HG03460 (cell line): ENCODE measurements at regions not wholly inside any gene's neighbourhood (a gene's known extent, or its start where the extent isn't known, plus 50 kb on each side); places are given as distances from the start of the nearest gene placed in this dataset.

ENCODE experiments used
- ATAC-seq: cut with Tn5 transposase; IDR thresholded peaks from one replicate; pipeline ENCODE4 v1.9.1; 2021; ENCODE audit not compliant: unreplicated experiment

DNA sequence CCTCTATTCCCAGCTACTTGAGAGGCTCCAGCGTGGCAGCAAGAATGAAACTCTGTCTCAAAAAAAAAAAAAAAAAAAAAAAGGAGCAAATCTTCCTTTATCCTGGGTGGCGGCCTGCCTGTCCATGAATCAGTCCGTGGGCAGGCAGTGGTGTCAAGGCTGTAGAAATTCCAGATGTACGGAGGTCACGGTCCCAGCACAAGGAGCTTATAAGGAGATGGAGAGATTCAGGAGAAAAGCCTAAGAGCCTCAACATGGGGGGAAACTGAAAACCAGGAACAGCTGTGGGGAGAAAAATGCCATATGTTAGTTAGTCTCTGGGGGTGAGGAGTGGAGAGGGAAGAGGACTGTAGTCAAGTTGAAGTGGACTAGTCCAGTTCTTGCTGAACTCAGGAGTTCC lies 130.5 kb upstream of the CRY1 start:
- no peak for ATAC-seq

DNA sequence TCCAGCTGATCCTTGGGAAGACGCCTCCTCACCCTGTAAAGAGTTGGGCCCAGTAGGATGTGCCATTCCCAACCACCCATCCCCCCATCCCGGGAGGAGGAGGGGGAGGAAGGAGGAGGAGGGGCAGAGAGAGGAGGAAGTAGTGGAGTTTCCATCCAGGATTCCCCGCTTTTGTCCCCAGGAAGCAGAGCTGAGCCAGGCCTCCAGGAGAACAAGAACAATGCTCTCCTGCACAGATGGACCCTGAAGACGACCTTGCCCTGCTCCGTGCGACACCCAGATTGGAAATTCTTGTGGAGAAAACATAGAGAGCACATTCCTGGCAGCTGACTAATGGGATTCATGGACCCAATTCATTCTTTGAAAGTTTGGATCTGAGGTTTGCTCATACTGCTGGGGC lies 132.3 kb upstream of the CRY1 start:
- no peak for ATAC-seq

DNA sequence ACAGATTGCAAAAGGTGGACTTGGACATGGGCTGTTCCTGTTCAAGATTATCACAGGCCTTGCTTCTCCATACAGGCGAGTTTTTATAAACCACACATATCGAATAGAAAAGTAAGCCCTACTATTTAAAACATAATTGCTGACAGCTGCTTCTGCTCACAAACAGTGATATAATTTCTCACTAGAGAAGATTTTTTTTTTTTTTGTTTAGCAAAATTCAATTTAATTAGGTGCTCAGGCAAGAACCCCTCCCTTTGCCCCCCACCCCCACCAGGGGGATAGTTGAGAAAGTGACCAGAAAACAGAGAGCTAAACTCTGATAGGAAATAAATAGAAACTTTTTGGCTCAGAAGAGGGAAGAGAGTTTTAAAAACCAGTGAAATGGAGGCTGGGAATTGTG lies 132.8 kb upstream of the CRY1 start:
- no peak for ATAC-seq

DNA sequence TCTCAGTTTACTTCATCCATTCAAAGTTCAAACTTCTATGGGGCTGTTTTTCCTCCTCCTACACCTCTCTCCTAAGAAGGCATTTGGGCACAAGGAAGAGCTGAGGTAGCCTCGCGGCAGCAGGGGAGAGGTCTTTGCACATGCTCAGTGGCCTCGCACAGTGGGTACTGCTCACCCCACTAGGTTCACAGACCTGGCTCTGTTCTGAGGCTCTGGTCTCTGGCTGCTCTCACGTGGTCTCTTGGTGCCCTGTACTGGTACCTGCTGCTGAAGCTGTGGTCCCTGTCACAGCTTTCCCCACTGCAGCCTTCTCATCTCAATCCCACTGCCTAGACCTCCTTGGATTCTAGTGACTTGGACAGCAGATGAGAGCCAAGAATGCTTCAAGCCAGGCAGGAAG lies 134.7 kb upstream of the CRY1 start:
- no peak for ATAC-seq

DNA sequence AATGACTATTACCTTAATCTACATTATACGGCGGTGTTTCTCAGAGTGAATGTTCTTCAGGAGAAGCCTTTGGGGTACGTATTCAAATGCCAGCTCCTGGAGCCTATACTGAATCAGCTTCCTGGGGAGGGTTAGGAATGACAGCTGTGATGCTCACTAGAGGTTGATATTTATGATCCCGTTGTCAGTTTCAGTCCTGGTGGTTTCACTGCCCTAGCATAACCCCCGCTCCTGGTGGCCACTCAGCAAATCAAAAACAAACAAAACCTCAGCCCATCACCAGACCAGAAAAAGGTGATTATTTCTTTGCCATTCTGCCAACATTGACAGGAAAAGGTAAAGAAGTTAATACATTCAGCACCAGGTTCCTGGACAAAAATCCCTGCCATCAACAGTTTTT lies 136.5 kb upstream of the CRY1 start:
- ATAC-seq = no peak

DNA sequence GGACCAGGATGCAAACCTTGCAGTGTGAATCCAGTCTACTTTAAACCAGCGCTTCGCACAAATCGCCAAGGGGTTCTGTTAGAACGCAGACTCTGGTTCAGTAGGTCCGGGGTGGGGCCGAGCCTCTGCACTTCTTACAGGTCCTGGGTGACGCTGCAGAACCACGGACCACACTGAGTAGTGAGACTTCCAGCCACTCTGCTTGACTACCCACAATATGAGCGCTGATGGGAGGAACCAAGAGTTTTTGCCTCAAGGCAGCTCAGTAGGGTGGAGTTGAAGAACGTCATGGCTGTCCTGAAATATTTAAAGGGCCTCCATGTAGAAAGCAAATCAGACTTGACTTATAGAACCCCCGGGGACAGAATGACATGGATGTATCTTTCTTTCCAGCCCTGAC lies 138.0 kb upstream of the CRY1 start:
- ATAC-seq = no peak

DNA sequence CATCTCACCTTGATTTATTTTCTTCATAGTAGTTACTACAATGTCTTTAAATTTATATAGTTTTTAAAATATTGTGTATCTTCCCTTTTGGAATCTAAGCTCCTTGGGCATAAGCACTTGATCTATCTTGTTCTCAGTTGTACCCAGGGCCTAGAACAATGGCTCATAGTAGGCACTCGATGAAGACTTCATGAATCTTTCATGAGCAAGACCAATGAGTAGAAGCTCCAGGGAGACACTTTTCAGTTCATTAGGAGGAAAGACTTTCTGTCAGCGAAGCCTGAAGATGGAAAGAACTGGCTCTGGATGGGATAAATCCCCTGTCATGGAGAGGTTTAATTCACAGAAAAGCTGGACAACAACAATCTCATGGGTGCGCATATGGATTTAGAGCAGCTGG lies 140.2 kb upstream of the CRY1 start:
- ATAC-seq = no peak

DNA sequence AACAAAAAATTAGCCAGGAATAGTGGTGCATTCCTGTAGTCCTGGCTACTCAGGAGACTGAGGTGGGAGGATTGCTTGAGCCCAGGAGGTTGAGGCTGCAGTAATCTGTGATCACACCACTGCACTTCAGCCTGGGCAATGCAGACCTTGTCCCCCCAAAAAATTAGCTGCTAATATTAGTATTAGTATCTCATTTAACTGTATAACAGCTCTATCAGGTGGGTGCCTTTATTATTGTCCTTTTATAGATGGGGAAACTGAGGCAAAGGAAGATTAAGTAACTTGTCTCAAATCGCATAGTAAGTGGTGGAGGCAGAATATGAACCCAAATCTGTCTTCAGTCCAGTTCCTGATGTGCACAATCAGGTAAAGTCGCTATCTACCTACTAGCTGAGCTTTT lies 142.3 kb upstream of the CRY1 start:
- no peak for ATAC-seq

DNA sequence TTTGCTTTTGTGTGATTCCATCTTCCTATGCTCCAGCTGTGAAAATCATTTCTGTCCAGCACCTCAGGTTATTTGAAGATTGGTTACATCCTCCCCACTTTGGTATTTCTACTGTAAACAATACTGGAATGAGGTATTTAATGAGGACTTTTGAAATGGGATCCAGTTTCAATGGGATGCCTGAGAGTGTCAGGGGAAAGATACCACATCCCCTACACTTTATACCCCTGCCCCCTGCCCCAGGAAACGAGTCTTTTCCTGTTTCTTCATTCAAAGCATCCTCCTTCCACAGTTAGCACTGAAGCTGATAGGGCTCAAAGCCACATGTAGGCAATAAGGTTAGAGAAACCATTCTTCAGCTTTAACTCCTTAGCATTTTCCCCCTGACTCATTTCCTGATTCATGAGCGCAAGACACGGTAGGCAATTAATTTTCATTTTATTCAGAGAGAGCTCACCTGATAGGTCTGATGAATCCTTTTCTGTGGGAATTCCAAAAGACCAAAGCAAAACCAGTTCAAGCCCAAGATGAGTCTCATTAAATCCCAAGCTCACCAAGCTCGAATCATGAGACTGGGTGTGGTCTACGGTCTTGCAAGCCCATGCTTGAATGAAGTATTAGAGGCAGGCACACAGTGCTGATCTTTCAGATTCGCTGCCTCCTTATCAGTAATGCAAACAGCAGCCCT lies 143.6 kb upstream of the CRY1 start:
- no peak for ATAC-seq

DNA sequence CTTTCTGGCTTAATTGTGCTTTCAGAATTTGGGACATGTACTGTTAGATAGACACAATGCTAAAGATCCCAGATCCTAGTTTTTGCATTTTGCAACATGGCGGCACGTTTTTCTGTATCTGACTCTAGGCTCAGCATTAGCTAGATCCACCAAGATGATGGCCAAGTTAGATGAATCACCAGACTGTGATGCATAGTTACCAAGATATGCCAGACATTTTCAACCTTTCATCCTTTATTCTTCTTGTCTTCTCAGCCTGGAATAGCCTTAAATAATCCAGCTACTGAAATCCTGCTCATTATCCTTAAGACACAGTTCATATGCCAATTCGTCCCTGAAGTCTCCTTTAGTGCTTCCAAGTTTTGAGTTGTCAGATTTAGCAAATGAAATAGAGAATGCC lies 144.9 kb upstream of the CRY1 start:
- no peak for ATAC-seq

DNA sequence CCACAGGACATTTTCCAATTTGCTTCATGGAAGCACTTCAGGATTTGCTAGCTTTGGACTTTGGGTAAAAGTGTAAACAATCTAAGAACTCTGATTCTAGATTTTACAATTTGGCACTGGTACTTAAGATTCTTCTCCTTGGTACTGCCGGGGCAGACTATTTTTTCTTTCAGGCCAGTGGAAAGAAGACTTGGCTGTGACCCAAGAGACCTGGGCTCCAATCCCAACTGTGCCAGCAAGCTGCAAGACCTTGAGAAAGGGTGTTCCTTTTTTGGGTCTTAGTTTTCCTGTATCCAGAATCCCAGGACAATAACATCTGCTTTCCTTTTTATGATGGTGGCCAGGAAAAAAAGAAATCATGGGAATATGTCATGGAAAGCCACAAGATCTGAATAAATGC lies 148.1 kb upstream of the CRY1 start:
- ATAC-seq = no peak

DNA sequence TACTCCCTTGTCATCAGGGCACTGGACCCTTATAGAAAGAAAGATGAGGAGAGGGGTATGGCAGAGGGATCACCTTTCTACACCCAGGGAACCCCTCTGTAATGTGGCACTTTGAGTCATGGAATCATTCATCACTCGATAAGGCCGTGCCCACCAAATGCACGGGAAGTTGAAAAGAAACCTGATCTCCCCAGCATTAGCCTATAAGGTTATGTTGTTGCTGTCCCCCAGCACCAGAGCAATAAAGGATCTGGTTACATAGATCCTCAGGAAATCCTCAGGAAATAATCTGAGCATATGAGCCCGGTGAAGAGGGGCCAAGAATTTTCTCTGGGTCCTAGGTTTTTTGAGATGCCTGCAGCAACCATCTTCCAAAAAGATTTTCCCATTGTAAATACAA lies 148.8 kb upstream of the CRY1 start:
- ATAC-seq = no peak

DNA sequence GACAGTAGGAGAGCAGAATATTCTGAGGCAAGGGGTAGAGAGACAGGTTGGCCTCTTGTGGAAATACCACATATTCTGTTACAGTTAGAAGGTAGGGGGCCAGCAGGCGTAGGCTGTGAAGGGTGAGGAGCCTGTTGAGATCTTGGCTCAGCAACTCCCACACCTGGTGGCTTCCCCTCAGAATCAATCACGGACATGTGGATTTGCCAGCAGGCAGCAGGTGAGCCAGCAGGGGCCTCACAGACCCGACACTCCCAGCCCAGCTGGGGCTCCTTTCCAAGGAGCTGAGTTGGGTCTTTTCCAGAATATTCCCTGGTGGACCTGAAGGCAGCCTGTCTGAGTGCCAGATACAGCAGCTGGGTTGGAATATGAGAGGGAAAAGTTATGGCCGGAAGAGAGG lies 150.0 kb upstream of the CRY1 start:
- no peak for ATAC-seq

DNA sequence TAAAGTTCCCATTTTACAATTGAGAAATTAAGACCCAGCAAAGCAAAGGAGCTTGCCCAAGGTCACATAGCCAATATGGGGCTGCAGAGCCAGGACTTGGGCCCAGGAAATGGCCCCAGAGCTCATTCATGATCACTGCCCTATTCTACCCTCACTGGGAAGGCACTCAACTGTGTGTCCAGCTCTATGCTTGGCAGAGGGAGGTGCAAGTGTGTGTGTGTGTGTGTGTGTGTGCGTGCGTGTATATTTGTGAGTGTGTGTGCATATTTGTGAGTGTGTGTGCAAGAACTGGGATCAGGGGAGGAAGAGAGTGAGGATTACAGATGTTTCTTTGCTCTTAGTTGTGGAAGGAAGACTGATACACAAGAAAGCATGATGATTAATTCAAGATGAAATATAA lies 151.2 kb upstream of the CRY1 start:
- no peak for ATAC-seq

DNA sequence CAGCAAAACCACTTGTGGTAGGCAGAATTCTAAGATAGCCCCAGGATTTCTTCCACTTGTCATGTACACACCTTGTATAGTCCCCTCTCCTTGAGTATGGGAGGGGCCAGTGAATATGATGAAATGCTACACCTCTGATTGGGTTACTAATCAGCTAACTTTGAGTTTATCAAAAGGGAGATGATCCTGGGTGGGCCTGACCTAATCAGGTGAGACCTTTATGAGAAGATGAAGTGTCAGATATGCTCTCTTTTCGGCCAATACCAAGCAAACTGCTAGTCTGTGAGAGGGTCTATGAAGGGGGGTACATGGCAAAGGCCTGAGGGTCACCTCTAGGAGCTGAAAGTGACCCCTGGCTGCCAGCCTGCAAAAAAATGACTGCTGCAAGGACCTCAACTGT lies 154.3 kb upstream of the CRY1 start:
- ATAC-seq = no peak

DNA sequence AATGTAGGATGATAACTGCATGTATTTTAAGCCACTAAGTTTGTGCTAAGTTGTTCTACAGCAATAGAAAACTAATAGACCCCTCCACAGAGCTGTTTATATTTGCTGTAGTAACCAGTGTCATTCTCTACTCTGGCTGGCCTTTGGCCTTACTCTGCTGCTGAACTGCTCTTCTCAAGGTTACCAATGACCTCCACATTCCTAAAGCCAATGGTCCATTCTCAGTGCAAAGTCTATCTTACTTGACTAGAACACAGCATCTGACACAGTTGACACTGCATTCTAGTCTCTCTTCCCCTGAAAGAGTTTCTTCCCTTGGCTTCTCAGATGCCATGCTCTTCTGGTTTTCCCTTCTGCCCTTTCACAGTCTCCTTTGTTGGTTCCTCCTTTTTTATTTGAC lies 154.8 kb upstream of the CRY1 start:
- no peak for ATAC-seq

DNA sequence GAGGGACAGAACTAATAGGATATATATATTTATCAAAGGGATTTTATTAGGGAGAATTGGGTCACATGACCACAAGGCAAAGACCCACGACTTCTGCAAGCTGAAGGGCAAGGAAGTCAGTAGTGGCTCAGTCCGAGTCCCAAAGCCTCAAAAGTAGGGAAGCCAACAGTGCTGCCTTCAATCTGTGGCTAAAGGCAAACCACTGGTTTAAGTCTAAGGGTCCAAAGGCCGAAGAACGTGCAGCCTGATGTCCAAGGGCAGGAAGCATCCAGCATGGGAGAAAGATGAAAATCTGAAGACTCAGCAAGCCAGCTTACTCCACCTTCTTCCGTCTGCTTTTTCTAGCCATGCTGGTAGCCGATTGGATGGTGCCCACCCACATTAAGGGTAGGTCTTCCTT lies 157.9 kb upstream of the CRY1 start:
- ATAC-seq = no peak

DNA sequence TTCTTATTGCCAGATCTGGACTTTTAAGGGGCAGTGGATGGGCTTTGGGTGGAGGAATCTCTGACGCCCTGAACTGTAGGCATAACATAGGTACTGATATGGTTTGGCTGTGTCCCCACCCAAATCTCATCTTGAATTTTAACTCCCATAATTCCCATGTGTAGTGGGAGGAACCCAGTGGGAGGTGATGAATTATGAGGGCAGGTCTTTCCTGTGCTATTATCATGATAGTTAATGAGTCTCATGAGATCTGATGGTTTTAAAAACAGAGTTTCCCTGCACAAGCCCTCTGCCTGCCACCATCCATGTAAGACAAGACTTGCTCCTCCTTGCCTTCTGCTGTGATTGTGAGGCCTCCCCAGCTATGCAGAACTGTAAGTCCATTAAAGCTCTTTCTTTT lies 160.0 kb upstream of the CRY1 start:
- no peak for ATAC-seq

DNA sequence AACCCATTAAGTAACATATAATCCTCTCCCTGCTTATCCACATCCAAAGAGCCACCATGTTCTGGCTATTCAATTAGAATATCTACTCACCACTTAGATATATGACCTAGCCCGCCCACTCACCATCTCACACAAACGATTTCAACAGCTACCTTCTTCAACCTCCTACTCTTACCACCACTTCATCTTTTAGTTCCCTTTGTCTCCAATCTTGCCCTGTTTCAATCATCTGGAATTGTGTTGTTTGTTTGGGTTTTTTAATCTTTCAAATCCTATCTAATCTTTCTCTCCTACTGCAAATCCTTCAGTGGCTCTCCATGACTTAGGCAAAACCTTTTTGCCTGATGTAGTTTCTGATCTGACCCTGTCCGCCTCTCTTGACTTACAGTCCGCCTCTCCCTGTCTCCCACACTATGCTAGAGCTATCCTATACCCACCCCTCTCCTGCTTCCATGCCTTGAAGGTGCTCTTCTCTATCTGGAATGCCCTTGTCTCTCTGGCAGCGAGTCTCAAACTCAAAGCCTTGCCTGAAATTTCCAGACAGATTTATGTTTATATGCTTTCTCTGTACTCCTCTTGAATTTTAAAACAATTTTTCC lies 161.0 kb upstream of the CRY1 start:
- no peak for ATAC-seq

DNA sequence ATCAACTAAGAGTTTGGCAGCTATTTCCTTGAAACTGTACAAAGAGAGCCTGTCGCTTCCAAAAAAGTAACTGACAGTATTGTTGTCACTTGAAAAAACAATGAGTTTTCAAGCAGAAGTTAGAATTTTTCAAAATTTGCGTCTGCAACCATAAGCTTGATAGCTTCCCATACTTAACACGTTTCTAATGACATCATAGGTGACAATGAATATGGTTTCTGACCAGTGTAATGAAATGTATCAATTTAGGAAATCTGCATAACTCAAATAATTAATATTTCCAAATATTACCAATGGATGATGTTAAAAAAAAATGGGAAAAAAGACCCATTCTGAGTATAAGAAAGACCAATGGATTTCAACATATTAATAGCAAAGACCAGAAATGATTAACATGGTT lies 165.4 kb upstream of the CRY1 start:
- no peak for ATAC-seq

DNA sequence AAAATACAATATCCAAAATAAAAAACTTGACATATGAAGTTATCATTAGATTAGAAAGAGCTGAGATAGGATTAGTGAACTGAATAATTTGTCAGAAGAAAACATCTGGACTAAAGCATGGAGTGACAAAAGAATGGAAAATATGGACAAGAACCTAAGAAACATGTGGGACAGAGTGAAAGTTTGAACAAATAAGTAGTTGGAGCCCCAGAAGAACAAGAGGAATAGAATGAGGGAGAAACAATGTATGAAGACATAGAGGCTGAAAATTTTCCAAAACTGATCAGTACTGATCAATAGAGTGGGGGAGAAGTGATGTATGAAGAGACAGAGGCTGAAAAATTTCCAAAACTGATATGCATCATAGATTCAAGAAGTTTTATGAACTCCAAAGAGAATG lies 170.6 kb upstream of the CRY1 start:
- no peak for ATAC-seq

DNA sequence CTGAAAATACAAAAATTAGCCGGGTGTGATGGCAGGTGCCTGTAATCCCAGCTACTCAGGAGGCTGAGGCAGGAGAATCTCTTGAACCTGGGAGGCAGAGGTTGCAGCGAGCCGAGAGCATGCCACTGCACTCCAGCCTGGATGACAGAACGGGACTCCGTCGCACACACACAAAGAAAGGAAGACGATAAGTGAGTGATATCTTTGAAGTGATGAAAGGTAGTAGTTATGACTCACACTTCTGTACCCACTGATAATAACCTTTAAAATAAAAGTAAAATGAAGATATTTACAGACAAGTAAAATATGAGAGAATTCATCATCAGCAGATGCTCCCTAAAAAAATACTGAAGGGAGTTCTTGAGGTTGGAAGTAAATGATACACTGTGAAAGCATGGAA lies 171.3 kb upstream of the CRY1 start:
- no peak for ATAC-seq

DNA sequence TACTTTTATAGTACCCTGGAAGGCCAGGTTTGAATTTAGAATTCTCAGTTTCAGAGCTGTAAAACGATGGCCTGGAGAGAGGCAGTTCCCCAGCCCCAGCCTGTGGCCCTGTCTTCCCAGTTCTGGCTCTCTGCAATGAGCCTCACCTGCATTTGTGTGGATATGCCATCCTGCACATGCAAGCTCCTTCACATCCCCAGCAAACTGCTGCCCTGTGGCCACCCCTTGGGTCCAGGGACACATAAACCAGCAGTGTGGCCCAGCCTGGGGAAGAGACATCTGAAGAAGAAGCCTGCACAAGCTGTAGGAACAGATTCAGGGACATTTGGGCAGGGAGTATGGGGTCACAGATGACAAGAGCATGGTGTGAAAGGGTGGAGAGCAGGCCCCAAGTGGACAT lies 174.3 kb upstream of the CRY1 start:
- no peak for ATAC-seq
